Activated B cell treated with CpG ODN at 0.5 μM for 24 hours (primary cell): ENCODE measurements at regions not wholly inside any gene's neighbourhood (a gene's known extent, or its start where the extent isn't known, plus 50 kb on each side); places are given as distances from the start of the nearest gene placed in this dataset.

ENCODE experiments used
- ATAC-seq: fragments of 200-7000 bp; cut with Tn5 transposase; one replicate; pipeline ENCODE4 v1.10.0; 2021; ENCODE audit warnings: low read depth, mild to moderate bottlenecking, moderate library complexity
- CTCF ChIA-PET: fragments of 350-600 bp; sonication (Branson Sonifier 250); formaldehyde crosslinking; loops from one replicate; lab custom pipeline; 2021; ENCODE audit warnings: antibody characterized with exemption; lab: Charles Lee
- POLR2A ChIA-PET: fragments of 350-600 bp; sonication (Branson Sonifier 250); formaldehyde crosslinking; loops from one replicate; lab custom pipeline; 2021; ENCODE audit warnings: antibody characterized with exemption; lab: Charles Lee
- DNase-seq: peaks from one replicate; pipeline ENCODE4 v3.0.0; 2022
- H3K27ac Mint-ChIP-seq: one replicate; pipeline ENCODE4 v1.8.0; 2020; ENCODE audit warnings: mixed read lengths
- H3K27me3 Mint-ChIP-seq: one replicate; pipeline ENCODE4 v1.8.0; 2021; ENCODE audit warnings: mixed read lengths
- H3K36me3 Mint-ChIP-seq: one replicate; pipeline ENCODE4 v1.8.0; 2021; ENCODE audit warnings: low read depth, mixed read lengths
- H3K4me1 Mint-ChIP-seq: one replicate; pipeline ENCODE4 v1.8.0; 2021; ENCODE audit warnings: mixed read lengths
- H3K4me3 Mint-ChIP-seq: one replicate; pipeline ENCODE4 v1.8.0; 2020; ENCODE audit warnings: mild to moderate bottlenecking, mixed read lengths
- H3K9me3 Mint-ChIP-seq: one replicate; pipeline ENCODE4 v1.8.0; 2020; ENCODE audit warnings: mixed read lengths
- intact Hi-C: fragments of 100-400 bp; cut with micrococcal nuclease; formaldehyde crosslinking; loops from one replicate; pipeline ENCODE4 v1.15.1; 2024
- TF ChIP-seq, protein P1 (sequence below): fragments of 200-600 bp; IDR thresholded peaks from one replicate; pipeline ENCODE4 v1.8.0; 2022; ENCODE audit warnings: antibody characterized with exemption, mild to moderate bottlenecking

DNA sequence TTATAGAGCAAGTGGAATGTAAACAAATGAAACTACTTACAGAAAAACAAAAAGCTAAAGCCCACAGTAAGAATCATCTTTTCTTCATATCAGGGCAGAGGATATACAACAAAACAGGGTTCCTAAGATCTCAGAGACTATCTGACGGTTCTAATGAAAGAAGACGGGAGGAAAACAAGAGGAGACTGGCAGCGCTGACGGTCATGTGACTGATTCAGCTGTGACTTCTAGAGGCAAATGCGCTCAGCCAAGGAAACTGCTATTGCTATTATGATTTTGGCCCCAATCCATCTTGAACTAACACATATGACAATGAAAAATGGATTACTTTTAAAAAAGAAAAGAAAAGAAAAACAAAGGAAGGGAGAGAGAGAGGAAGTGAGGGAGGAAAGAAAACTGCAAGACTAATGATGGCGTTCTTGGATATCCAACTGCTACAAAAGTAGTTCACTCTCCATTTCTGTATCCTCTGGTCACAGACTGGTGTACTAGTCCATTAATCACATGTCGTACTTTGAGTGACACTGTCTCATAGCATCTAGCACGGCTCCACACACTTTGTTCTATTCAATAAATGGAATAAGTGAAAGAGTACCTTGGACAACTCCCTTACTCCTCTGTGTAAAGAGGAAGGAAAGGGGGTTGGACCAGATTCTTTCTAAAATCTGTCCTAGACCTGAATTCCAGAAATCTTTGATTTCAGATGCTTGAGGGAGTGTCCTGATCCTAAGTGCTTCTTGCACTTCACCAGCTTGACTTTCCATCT is 119.3 kb downstream of the DAD1 start:
- no peaks in the 10 kb centered on the region for H3K9me3 Mint-ChIP-seq
- ChIA-PET POLR2A (interaction anchor here (0.5 to 17.2 kb wide), 3 partner anchors 12 to 248 kb away, joined by 3 to 243 read pairs (median 8); no protein-coding TSS in a partner anchor), CTCF (interaction anchor here (1.3 to 9.2 kb wide), 4 partner anchors 11 to 149 kb away, joined by 3 to 113 read pairs (median 66); no protein-coding TSS in a partner anchor)
- no peaks in the 10 kb centered on the region for H3K27me3 Mint-ChIP-seq
- no peak for ATAC-seq
- peaks cover 79% of the 10 kb centered on the region for H3K4me1 Mint-ChIP-seq
- no peaks in the 10 kb centered on the region for H3K36me3 Mint-ChIP-seq
- no peak for DNase-seq
- peak overlapping the region; percentile 57 for H3K27ac Mint-ChIP-seq
- TF ChIP-seq, protein P1, sequence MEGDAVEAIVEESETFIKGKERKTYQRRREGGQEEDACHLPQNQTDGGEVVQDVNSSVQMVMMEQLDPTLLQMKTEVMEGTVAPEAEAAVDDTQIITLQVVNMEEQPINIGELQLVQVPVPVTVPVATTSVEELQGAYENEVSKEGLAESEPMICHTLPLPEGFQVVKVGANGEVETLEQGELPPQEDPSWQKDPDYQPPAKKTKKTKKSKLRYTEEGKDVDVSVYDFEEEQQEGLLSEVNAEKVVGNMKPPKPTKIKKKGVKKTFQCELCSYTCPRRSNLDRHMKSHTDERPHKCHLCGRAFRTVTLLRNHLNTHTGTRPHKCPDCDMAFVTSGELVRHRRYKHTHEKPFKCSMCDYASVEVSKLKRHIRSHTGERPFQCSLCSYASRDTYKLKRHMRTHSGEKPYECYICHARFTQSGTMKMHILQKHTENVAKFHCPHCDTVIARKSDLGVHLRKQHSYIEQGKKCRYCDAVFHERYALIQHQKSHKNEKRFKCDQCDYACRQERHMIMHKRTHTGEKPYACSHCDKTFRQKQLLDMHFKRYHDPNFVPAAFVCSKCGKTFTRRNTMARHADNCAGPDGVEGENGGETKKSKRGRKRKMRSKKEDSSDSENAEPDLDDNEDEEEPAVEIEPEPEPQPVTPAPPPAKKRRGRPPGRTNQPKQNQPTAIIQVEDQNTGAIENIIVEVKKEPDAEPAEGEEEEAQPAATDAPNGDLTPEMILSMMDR = no peak
- intact Hi-C loops = loop anchor here (5.0 kb wide), 1 partner anchor 183 kb away; no protein-coding TSS in a partner anchor
- peak overlapping the region; percentile 56 for H3K4me3 Mint-ChIP-seq

DNA sequence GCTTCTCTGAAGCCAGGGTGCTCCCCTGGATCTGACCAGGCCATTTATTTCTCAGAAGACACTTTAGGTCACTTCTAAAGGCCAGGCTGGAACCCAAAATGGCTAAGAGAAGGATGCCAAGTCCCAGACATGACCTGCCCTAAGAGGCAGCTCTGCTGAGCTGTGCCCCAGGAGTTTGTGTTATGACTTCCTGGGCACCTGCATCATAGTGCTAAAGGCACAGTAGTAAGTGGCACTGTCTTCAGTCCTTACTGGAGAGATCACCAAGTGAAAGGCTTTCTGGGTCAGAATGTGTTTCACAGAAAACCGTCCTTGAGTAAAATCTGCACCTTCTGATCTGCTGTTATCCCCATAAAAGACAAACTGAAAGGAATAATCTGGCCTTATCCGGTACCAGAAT is 120.2 kb downstream of the DAD1 start:
- peaks cover 80% of the 10 kb centered on the region for H3K4me1 Mint-ChIP-seq
- POLR2A ChIA-PET = no interaction called here
- ATAC-seq = peak; percentile 40

DNA sequence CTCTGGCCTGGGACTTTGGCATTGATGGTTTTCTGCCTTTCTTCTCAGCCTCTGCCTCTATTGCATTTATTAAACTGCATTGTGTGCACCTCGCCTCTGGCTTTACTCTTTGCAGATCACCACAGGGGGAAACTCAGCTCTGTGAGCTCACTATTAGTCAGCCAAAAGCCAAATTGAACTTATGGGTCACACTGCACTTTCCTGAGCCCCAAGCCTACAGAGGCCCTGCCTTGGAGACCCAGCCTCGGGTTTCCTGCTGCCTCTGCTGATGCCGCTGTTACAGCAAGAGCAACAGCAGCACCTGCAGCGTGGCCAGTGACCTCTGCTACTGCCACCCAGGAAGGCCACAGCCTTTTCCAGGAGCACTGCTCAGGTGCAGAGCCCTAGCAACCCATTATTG is 122.5 kb downstream of the DAD1 start:
- no peak overlapping the region for H3K4me3 Mint-ChIP-seq
- no peaks in the 10 kb centered on the region for H3K27me3 Mint-ChIP-seq
- CTCF ChIA-PET = interaction anchor here (1.1 to 2.4 kb wide), 3 partner anchors 53 to 90 kb away, joined by 4 to 7 read pairs (median 5); no protein-coding TSS in a partner anchor
- ATAC-seq = peak; percentile 7
- H3K9me3 Mint-ChIP-seq = no peaks in the 10 kb centered on the region
- peak overlapping the region; percentile 51 for H3K27ac Mint-ChIP-seq
- no peaks in the 10 kb centered on the region for H3K36me3 Mint-ChIP-seq
- intact Hi-C loops = no loop called here
- POLR2A ChIA-PET = interaction anchor here (0.9 to 1.3 kb wide), 2 partner anchors 76 to 103 kb away, joined by 3 to 4 read pairs; no protein-coding TSS in a partner anchor
- DNase-seq = no peak
- peaks cover 64% of the 10 kb centered on the region for H3K4me1 Mint-ChIP-seq
- TF ChIP-seq, protein P1 = no peak

More for the DNA sequence above, 120.2 kb downstream of the DAD1 start:
- TF ChIP-seq, protein P1 = no peak
- no peaks in the 10 kb centered on the region for H3K27me3 Mint-ChIP-seq
- H3K27ac Mint-ChIP-seq = peak overlapping the region; percentile 57
- H3K4me3 Mint-ChIP-seq = peak overlapping the region; percentile 56
- DNase-seq = no peak
- intact Hi-C loops = no loop called here
- CTCF ChIA-PET = interaction anchor here (9.2 kb wide), 1 partner anchor 101 kb away, joined by 113 read pairs; no protein-coding TSS in a partner anchor
- no peaks in the 10 kb centered on the region for H3K36me3 Mint-ChIP-seq
- H3K9me3 Mint-ChIP-seq = no peaks in the 10 kb centered on the region

DNA sequence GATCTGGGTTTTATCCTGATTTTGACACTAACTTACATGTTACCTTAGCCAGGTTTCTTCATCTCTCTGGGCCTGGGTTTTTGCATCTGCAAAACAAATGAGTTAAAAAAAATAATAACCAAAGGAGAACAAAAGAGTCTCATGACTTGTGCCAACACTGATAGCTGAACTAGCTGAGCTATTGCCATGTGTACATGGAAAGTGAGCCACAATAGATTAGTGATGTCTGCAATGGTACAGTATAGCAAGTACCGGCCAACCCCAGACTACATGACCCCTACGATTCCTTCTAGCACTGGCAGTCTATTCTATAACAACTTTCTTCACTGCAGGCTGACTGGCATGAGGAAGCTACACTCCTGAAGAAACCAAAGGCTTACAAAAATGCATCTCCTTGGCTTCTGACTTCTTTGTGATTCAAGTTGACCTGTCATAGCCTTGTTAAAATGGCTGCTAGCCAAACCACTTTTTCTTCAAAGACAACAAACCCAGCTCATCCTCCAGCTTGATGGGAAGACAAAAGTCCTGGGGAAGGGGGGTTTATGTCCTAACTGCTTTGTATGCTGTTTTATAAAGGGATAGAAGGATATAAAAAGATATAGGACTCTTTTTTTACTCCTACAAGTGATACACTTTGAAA is 123.7 kb downstream of the DAD1 start:
- Mint-ChIP-seq H3K36me3 (no peaks in the 10 kb centered on the region), H3K4me1 (peaks cover 62% of the 10 kb centered on the region), H3K27ac (peak overlapping the region; percentile 70), H3K27me3 (no peaks in the 10 kb centered on the region), H3K9me3 (no peaks in the 10 kb centered on the region), H3K4me3 (no peak overlapping the region)
- TF ChIP-seq, protein P1 = no peak
- POLR2A ChIA-PET = interaction anchor here (0.6 to 2.2 kb wide), 10 partner anchors 12 to 133 kb away, joined by 3 to 13 read pairs (median 6); partner anchors contain the start of gene ABHD4
- intact Hi-C loops = loop anchor here (1.0 to 2.0 kb wide), 2 partner anchors 9 to 17 kb away; no protein-coding TSS in a partner anchor
- ATAC-seq (no peak), DNase-seq (no peak)
- CTCF ChIA-PET = interaction anchor here (0.7 to 2.4 kb wide), 6 partner anchors 15 to 105 kb away, joined by 3 to 7 read pairs (median 4); no protein-coding TSS in a partner anchor
